HepG2 (cell line): ENCODE measurements at regions not wholly inside any gene's neighbourhood (a gene's known extent, or its start where the extent isn't known, plus 50 kb on each side); places are given as distances from the start of the nearest gene placed in this dataset.

Experiments used
- ATAC-seq: fragments of 200-7000 bp; cut with Tn5 transposase; 3 replicates; pipeline ENCODE4 v1.9.1; 2020; ENCODE audit warnings: mild to moderate bottlenecking, moderate library complexity
- BruUV-seq: library from RNA; stranded (reverse); fragments of 400-500 nt; replicated peaks from 2 replicates; lab custom pipeline; 2021; lab: Mats Ljungman, UMichigan
- CTCF ChIA-PET: fragments of 300-600 bp; formaldehyde crosslinking; extraction: SDS; loops from one replicate; lab custom pipeline; 2021; ENCODE audit warnings: low total read pairs, inconsistent platforms, low intra/inter-chr PET ratio; lab: Yijun Ruan, JAX
- POLR2A ChIA-PET: fragments of 350-600 bp; sonication (Branson Sonifier 250); formaldehyde crosslinking; loops from one replicate; lab custom pipeline; 2020; ENCODE audit warnings: antibody characterized with exemption, inconsistent platforms; lab: Yijun Ruan, JAX
- DNase-seq: peaks from one replicate; pipeline ENCODE4 v3.0.0-alpha.2; 2015; ENCODE audit warnings: low spot score
- FAIRE-seq: peaks from 3 replicates; lab custom pipeline; 2011; peaks lifted over from hg19 to GRCh38; lab: Jason Lieb, UNC
- H2AFZ ChIP-seq: one replicate; pipeline ENCODE4 v1.6.1; 2011; ENCODE audit warnings: low read length, inconsistent platforms
- H3K27ac ChIP-seq: fragments of 300-600 bp; 3 replicates; pipeline ENCODE4 v1.8.0; 2011; ENCODE audit warnings: mixed run types, mild to moderate bottlenecking, mixed read lengths, low read length, inconsistent platforms; ENCODE audit not compliant: insufficient read depth; ENCODE audit errors: extremely low read length
- H3K27me3 ChIP-seq, 2 experiments: fragments of 200-600 bp in 1 of 2; 2 replicates in 1 of 2; 3 replicates in 1 of 2; pipeline versions ENCODE4 v1.6.0 to v1.8.0; 2011; ENCODE audit warnings: low read length in 2 of 2, mild to moderate bottlenecking in 2 of 2, moderate library complexity in 2 of 2, inconsistent platforms in 1 of 2; ENCODE audit not compliant: insufficient read depth in 2 of 2, control insufficient read depth in 1 of 2
- H3K36me3 ChIP-seq, 2 experiments: fragments of 200-600 bp in 1 of 2; replicated peaks in 1 of 2; 2 replicates in 1 of 2; 3 replicates in 1 of 2; pipeline versions ENCODE4 v1.5.1 to v1.8.0; 2011; ENCODE audit warnings: low read length in 2 of 2, inconsistent platforms in 1 of 2; ENCODE audit not compliant: insufficient read depth in 2 of 2, control insufficient read depth in 1 of 2
- H3K4me1 ChIP-seq: 2 replicates; pipeline ENCODE4 v1.5.1; 2012; ENCODE audit warnings: low read length, inconsistent platforms; ENCODE audit not compliant: insufficient read depth
- H3K4me2 ChIP-seq: 2 replicates; pipeline ENCODE4 v1.6.0; 2011; ENCODE audit warnings: low read depth, low read length, inconsistent platforms
- H3K4me3 ChIP-seq, 3 experiments: fragments of 200-600 bp in 1 of 3; sonication (generic), shearing (Covaris generic) in 1 of 3; replicated peaks in 1 of 3; 2 replicates each; pipeline ENCODE4 v1.5.1; 2011 to 2016; ENCODE audit warnings: low read length in 3 of 3, inconsistent platforms in 2 of 3, low read depth in 2 of 3, mild to moderate bottlenecking in 2 of 3, control low read depth in 1 of 3, mixed read lengths in 1 of 3; ENCODE audit not compliant: insufficient read depth in 1 of 3
- H3K79me2 ChIP-seq: one replicate; pipeline ENCODE4 v1.6.1; 2011; ENCODE audit warnings: low read length, inconsistent platforms; ENCODE audit not compliant: insufficient read depth
- H3K9ac ChIP-seq: 2 replicates; pipeline ENCODE4 v1.6.0; 2011; ENCODE audit warnings: mild to moderate bottlenecking, low read depth, low read length, inconsistent platforms; ENCODE audit not compliant: insufficient read depth
- H3K9me3 ChIP-seq: 2 replicates; pipeline ENCODE4 v1.5.1; 2012; ENCODE audit warnings: mild to moderate bottlenecking, low read length
- H4K20me1 ChIP-seq: 2 replicates; pipeline ENCODE4 v1.6.0; 2011; ENCODE audit warnings: inconsistent platforms, mild to moderate bottlenecking, low read length, moderate library complexity; ENCODE audit not compliant: insufficient read depth
- ASH2L ChIP-seq: fragments of 300-600, 200-600 bp; sonication (generic); IDR thresholded peaks from 2 replicates; pipeline ENCODE4 v1.7.0; 2017; ENCODE audit warnings: low read depth, mild to moderate bottlenecking, moderate library complexity, mixed read lengths, low read length; ENCODE audit not compliant: insufficient read length
- ATF6 ChIP-seq: sonication (generic); formaldehyde crosslinking; conservative IDR thresholded peaks from 2 replicates; pipeline ENCODE4 v1.4.0; 2020; ENCODE audit warnings: missing genetic modification reagents
- DR1 ChIP-seq: sonication (generic); formaldehyde crosslinking; IDR thresholded peaks from 2 replicates; pipeline ENCODE4 v1.8.0; 2021; ENCODE audit warnings: mild to moderate bottlenecking, missing genetic modification reagents, inconsistent platforms
- FOSL1 ChIP-seq: sonication (generic); formaldehyde crosslinking; IDR thresholded peaks from 2 replicates; pipeline ENCODE4 v1.9.0; 2021; ENCODE audit warnings: missing genetic modification reagents, borderline replicate concordance
- HNF1B ChIP-seq: sonication (generic); formaldehyde crosslinking; IDR thresholded peaks from 2 replicates; pipeline ENCODE4 v1.5.1; 2020; ENCODE audit warnings: mild to moderate bottlenecking, moderate library complexity, missing genetic modification reagents
- JUN ChIP-seq: sonication (generic); formaldehyde crosslinking; IDR thresholded peaks from 2 replicates; pipeline ENCODE4 v1.4.0; 2020; ENCODE audit warnings: mild to moderate bottlenecking, missing genetic modification reagents
- NR2C2 ChIP-seq: sonication (generic); formaldehyde crosslinking; IDR thresholded peaks from 2 replicates; pipeline ENCODE4 v1.4.0; 2020; ENCODE audit warnings: missing genetic modification reagents, mild to moderate bottlenecking, moderate library complexity, borderline replicate concordance
- SP4 ChIP-seq: sonication (generic); formaldehyde crosslinking; IDR thresholded peaks from 2 replicates; pipeline ENCODE4 v1.8.1; 2023; ENCODE audit warnings: mild to moderate bottlenecking, missing genetic modification reagents
- ZNF274 ChIP-seq: sonication (generic); formaldehyde crosslinking; IDR thresholded peaks from 2 replicates; pipeline ENCODE4 v1.5.1; 2020; ENCODE audit warnings: mild to moderate bottlenecking, missing genetic modification reagents
- ZNF513 ChIP-seq: sonication (generic); formaldehyde crosslinking; conservative IDR thresholded peaks from 2 replicates; pipeline ENCODE4 v1.5.0; 2020; ENCODE audit warnings: missing genetic modification reagents
- ZNF839 ChIP-seq: sonication (generic); formaldehyde crosslinking; IDR thresholded peaks from 2 replicates; pipeline ENCODE4 v1.4.0; 2020; ENCODE audit warnings: missing genetic modification reagents, mild to moderate bottlenecking, borderline replicate concordance
- WGBS: methylation state at CpG from one replicate; pipeline ENCODE4 v1.1.6; 2017; ENCODE audit warnings: low lambda C conversion rate; 5-methylcytosine and 5-hydroxymethylcytosine counted together
- in situ Hi-C: cut with HindIII; loops from 2 replicates; pipeline ENCODE4 v1.10.0; 2017; ENCODE audit warnings: low pct_unique_long_range_greater_than_20kb; ENCODE audit not compliant: extremely low pct_ligation_motif_present
- intact Hi-C: fragments of 100-400 bp; cut with micrococcal nuclease; formaldehyde crosslinking; loops from one replicate; pipeline ENCODE4 v1.10.0; 2022; ENCODE audit not compliant: unreplicated experiment
- TF ChIP-seq, protein P1 (sequence below): fragments of 450-650 bp; IDR thresholded peaks from 2 replicates; pipeline ENCODE4 v1.6.1; 2017

DNA sequence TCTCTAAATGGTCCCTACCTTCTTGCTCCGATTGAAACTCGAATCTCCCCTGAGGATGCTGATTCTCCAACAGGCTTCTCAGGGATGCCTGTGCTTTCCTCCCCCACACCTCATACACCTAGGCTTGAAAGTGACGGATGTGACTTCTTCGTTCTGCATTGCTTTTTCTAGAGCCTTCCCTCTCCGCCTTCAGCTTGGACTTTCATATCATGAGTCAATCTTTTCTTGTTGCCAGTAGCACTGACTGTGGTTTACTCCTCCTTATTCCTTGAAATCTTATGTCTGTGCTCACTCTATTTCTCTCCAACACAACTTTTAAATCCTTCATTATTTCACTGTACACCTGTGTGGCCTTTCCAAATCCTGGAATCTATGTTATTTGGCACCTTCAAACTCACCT is 451.4 kb downstream of the TMX3 start:
- no peak for DNase-seq
- Histone ChIP-seq H3K9ac (no peak overlapping the region), H3K36me3 (no peaks in the 10 kb centered on the region), H2AFZ (no peak overlapping the region), H3K79me2 (no peaks in the 10 kb centered on the region), H3K27ac (no peak overlapping the region), H4K20me1 (no peaks in the 10 kb centered on the region), H3K4me1 (no peaks in the 10 kb centered on the region), H3K9me3 (no peaks in the 10 kb centered on the region), H3K27me3 (no peaks in the 10 kb centered on the region)
- in situ Hi-C loops, result no loop called here
- no TSS peak for BruUV-seq
- TF ChIP-seq JUN (CRISPR knock-in tag) (no peak), ZNF274 (CRISPR knock-in tag) (no peak), FOSL1 (CRISPR knock-in tag) (no peak)
- TF ChIP-seq, all 625 proteins: peak for 0
- intact Hi-C loops, result no loop called here
- WGBS, result 1% methylated on average over 5 of the region's 5 CpGs
- ChIA-PET CTCF (no interaction called here), POLR2A (no interaction called here)
- FAIRE-seq (no peak), ATAC-seq (no peak)
- Histone ChIP-seq H3K4me2 (no peak overlapping the region), H3K4me3 (no peak overlapping the region)

DNA sequence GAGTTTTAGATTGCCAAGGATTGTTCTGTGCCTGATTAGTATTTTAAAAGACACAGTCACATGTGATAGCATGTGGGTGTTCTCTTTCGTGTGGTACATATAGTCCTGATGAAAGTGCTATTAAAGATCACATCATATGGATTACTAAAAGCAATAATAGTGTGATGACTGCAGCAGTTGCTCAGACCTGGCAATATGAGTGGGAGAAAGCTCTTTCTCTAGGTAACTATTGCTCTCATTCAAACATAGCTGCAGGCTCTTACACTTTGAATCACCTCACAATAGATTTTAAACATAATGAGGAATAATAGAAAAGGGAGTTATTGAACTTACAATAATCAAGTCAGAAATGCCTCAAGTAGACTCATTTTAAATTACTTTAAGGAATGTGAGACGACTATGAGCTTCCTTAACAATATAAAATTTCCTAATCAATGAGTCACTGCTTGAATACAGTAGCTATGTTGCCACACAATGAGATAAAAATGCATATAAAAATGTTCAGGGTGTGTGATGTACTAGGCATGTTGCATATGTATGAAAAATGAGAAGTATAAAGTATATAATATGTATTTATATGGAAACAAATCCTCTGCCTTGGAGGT is 452.1 kb downstream of the TMX3 start:
- Histone ChIP-seq H2AFZ (no peak overlapping the region), H3K4me3 (no peak overlapping the region), H4K20me1 (no peaks in the 10 kb centered on the region), H3K4me1 (no peaks in the 10 kb centered on the region), H3K9ac (no peak overlapping the region), H3K79me2 (no peaks in the 10 kb centered on the region), H3K36me3 (no peaks in the 10 kb centered on the region), H3K27me3 (no peaks in the 10 kb centered on the region), H3K27ac (no peak overlapping the region), H3K9me3 (no peaks in the 10 kb centered on the region), H3K4me2 (no peak overlapping the region)
- no peak for ATAC-seq
- no peak for FAIRE-seq
- BruUV-seq, result no TSS peak
- in situ Hi-C loops, result no loop called here
- no peak for DNase-seq
- POLR2A ChIA-PET, result no interaction called here
- WGBS, result 2% methylated on average over 2 of the region's 2 CpGs
- CTCF ChIA-PET, result no interaction called here
- intact Hi-C loops, result no loop called here
- no peak for TF ChIP-seq ZNF513
- TF ChIP-seq HNF1B (CRISPR knock-in tag), result no peak
- TF ChIP-seq NR2C2 (CRISPR knock-in tag), result no peak
- TF ChIP-seq ZNF839 (CRISPR knock-in tag), result no peak
- TF ChIP-seq, protein P1, sequence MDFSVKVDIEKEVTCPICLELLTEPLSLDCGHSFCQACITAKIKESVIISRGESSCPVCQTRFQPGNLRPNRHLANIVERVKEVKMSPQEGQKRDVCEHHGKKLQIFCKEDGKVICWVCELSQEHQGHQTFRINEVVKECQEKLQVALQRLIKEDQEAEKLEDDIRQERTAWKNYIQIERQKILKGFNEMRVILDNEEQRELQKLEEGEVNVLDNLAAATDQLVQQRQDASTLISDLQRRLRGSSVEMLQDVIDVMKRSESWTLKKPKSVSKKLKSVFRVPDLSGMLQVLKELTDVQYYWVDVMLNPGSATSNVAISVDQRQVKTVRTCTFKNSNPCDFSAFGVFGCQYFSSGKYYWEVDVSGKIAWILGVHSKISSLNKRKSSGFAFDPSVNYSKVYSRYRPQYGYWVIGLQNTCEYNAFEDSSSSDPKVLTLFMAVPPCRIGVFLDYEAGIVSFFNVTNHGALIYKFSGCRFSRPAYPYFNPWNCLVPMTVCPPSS, result no peak
- TF ChIP-seq SP4 (CRISPR knock-in tag), result no peak
- TF ChIP-seq ASH2L, result no peak
- TF ChIP-seq ATF6 (CRISPR knock-in tag), result no peak
- no peak for TF ChIP-seq DR1 (CRISPR knock-in tag)
